ENCODE measurements at regions not wholly inside any gene's neighbourhood (a gene's known extent, or its start where the extent isn't known, plus 50 kb on each side); places are given as distances from the start of the nearest gene placed in this dataset.

- Mint-ChIP-seq H3K4me3 (no peak overlapping the region), H3K27me3 (peaks cover 60% of the 10 kb centered on the region), H3K27ac (no peak overlapping the region), H3K9me3 (peaks cover 4 to 34% (median 13%) of the 10 kb centered on the region in 7 donors), H3K4me1 (no peaks in the 10 kb centered on the region), H3K36me3 (no peaks in the 10 kb centered on the region)
- H3K4me1 ChIP-seq (ENCODE audit: control insufficient read depth, insufficient read depth, low read length, poor library complexity, severe bottlenecking): no peaks in the 10 kb centered on the region
- peaks cover 13 to 25% of the 10 kb centered on the region in 2 experiments for H3K9me3 ChIP-seq (ENCODE audit: control insufficient read depth in 2 of 2, low read length in 2 of 2)
- ATAC-seq (ENCODE audit: low read depth in 2 of 2): no peak
- no peak overlapping the region for H3K4me3 ChIP-seq (ENCODE audit: low read depth, low read length)
- peaks cover 29% of the 10 kb centered on the region for H3K27me3 ChIP-seq (ENCODE audit: control insufficient read depth, insufficient read depth, low read length)
- H3K27ac ChIP-seq (ENCODE audit: insufficient read depth, low read length, poor library complexity, severe bottlenecking): no peak overlapping the region
- H3K36me3 ChIP-seq (ENCODE audit: control insufficient read depth, insufficient read depth, low read length): no peaks in the 10 kb centered on the region
- no peak for DNase-seq
Observed at GRCh38 chr2:11060376-11061169, 94.7 kb upstream of the SLC66A3 start.

GRCh38 chr2:11065833-11066485 lies 89.3 kb upstream of the SLC66A3 start:
- Mint-ChIP-seq H3K27ac (no peak overlapping the region), H3K27me3 (peaks cover 39% of the 10 kb centered on the region), H3K4me1 (peaks cover 0 to 3% (median 1%) of the 10 kb centered on the region in 4 donors), H3K36me3 (no peaks in the 10 kb centered on the region), H3K9me3 (peaks cover 1 to 20% (median 2%) of the 10 kb centered on the region in 7 donors), H3K4me3 (no peak overlapping the region)
- peaks cover 14% of the 10 kb centered on the region for H3K27me3 ChIP-seq (ENCODE audit: control insufficient read depth, insufficient read depth, low read length)
- no peak overlapping the region for H3K27ac ChIP-seq (ENCODE audit: insufficient read depth, low read length, poor library complexity, severe bottlenecking)
- H3K4me3 ChIP-seq (ENCODE audit: low read depth, low read length): no peak overlapping the region
- ATAC-seq (ENCODE audit: low read depth in 2 of 2) (no peak), DNase-seq (no peak)
- H3K9me3 ChIP-seq (ENCODE audit: control insufficient read depth in 2 of 2, low read length in 2 of 2): peaks cover 3 to 12% of the 10 kb centered on the region in 2 experiments
- H3K4me1 ChIP-seq (ENCODE audit: control insufficient read depth, insufficient read depth, low read length, poor library complexity, severe bottlenecking): no peaks in the 10 kb centered on the region
- no peaks in the 10 kb centered on the region for H3K36me3 ChIP-seq (ENCODE audit: control insufficient read depth, insufficient read depth, low read length)

- H3K9me3 ChIP-seq (ENCODE audit: control insufficient read depth in 2 of 2, low read length in 2 of 2): no peaks in the 10 kb centered on the region
- Mint-ChIP-seq H3K4me3 (no peak overlapping the region), H3K27me3 (peaks cover 34% of the 10 kb centered on the region), H3K27ac (no peak overlapping the region), H3K4me1 (peaks cover 0 to 15% (median 11%) of the 10 kb centered on the region in 4 donors), H3K9me3 (peaks cover 0 to 13% (median 2%) of the 10 kb centered on the region in 7 donors), H3K36me3 (no peaks in the 10 kb centered on the region)
- H3K4me1 ChIP-seq (ENCODE audit: control insufficient read depth, insufficient read depth, low read length, poor library complexity, severe bottlenecking): peaks cover 7% of the 10 kb centered on the region
- H3K4me3 ChIP-seq (ENCODE audit: low read depth, low read length): no peak overlapping the region
- no peak for DNase-seq
- H3K27ac ChIP-seq (ENCODE audit: insufficient read depth, low read length, poor library complexity, severe bottlenecking): no peak overlapping the region
- no peak for ATAC-seq (ENCODE audit: low read depth in 2 of 2)
- no peaks in the 10 kb centered on the region for H3K36me3 ChIP-seq (ENCODE audit: control insufficient read depth, insufficient read depth, low read length)
- H3K27me3 ChIP-seq (ENCODE audit: control insufficient read depth, insufficient read depth, low read length): peaks cover 9% of the 10 kb centered on the region
Observed at GRCh38 chr2:11067221-11068078, 87.8 kb upstream of the SLC66A3 start.

GRCh38 chr2:11068079-11068741 lies 87.1 kb upstream of the SLC66A3 start:
- Mint-ChIP-seq H3K4me1 (peaks cover 0 to 22% (median 14%) of the 10 kb centered on the region in 4 donors), H3K9me3 (peaks cover 0 to 5% (median 2%) of the 10 kb centered on the region in 7 donors), H3K27me3 (peaks cover 32% of the 10 kb centered on the region), H3K4me3 (no peak overlapping the region), H3K27ac (no peak overlapping the region), H3K36me3 (no peaks in the 10 kb centered on the region)
- no peak for DNase-seq
- H3K27ac ChIP-seq (ENCODE audit: insufficient read depth, low read length, poor library complexity, severe bottlenecking): no peak overlapping the region
- no peaks in the 10 kb centered on the region for H3K9me3 ChIP-seq (ENCODE audit: control insufficient read depth in 2 of 2, low read length in 2 of 2)
- ATAC-seq (ENCODE audit: low read depth in 2 of 2): no peak
- H3K36me3 ChIP-seq (ENCODE audit: control insufficient read depth, insufficient read depth, low read length): no peaks in the 10 kb centered on the region
- peaks cover 14% of the 10 kb centered on the region for H3K4me1 ChIP-seq (ENCODE audit: control insufficient read depth, insufficient read depth, low read length, poor library complexity, severe bottlenecking)
- peaks cover 9% of the 10 kb centered on the region for H3K27me3 ChIP-seq (ENCODE audit: control insufficient read depth, insufficient read depth, low read length)
- no peak overlapping the region for H3K4me3 ChIP-seq (ENCODE audit: low read depth, low read length)

- Mint-ChIP-seq H3K27me3 (peaks cover 26% of the 10 kb centered on the region), H3K4me3 (no peak overlapping the region), H3K4me1 (peaks cover 2 to 22% (median 14%) of the 10 kb centered on the region in 4 donors), H3K36me3 (no peaks in the 10 kb centered on the region), H3K27ac (no peak overlapping the region), H3K9me3 (peaks cover 0 to 2% (median 0%) of the 10 kb centered on the region in 7 donors)
- ATAC-seq (ENCODE audit: low read depth in 2 of 2) (no peak), DNase-seq (no peak)
- H3K9me3 ChIP-seq (ENCODE audit: control insufficient read depth in 2 of 2, low read length in 2 of 2): no peaks in the 10 kb centered on the region
- H3K4me3 ChIP-seq (ENCODE audit: low read depth, low read length): no peak overlapping the region
- H3K36me3 ChIP-seq (ENCODE audit: control insufficient read depth, insufficient read depth, low read length): no peaks in the 10 kb centered on the region
- H3K4me1 ChIP-seq (ENCODE audit: control insufficient read depth, insufficient read depth, low read length, poor library complexity, severe bottlenecking): peaks cover 14% of the 10 kb centered on the region
- no peak overlapping the region for H3K27ac ChIP-seq (ENCODE audit: insufficient read depth, low read length, poor library complexity, severe bottlenecking)
- H3K27me3 ChIP-seq (ENCODE audit: control insufficient read depth, insufficient read depth, low read length): peaks cover 9% of the 10 kb centered on the region
Observed at GRCh38 chr2:11068856-11069526, 86.3 kb upstream of the SLC66A3 start.

- Histone ChIP-seq H3K27ac (ENCODE audit: insufficient read depth, low read length, poor library complexity, severe bottlenecking) (no peak overlapping the region), H3K4me1 (ENCODE audit: control insufficient read depth, insufficient read depth, low read length, poor library complexity, severe bottlenecking) (peaks cover 14% of the 10 kb centered on the region), H3K9me3 (ENCODE audit: control insufficient read depth in 2 of 2, low read length in 2 of 2) (no peaks in the 10 kb centered on the region), H3K27me3 (ENCODE audit: control insufficient read depth, insufficient read depth, low read length) (peaks cover 6% of the 10 kb centered on the region), H3K4me3 (ENCODE audit: low read depth, low read length) (no peak overlapping the region), H3K36me3 (ENCODE audit: control insufficient read depth, insufficient read depth, low read length) (no peaks in the 10 kb centered on the region)
- H3K9me3 Mint-ChIP-seq: peaks cover 0 to 2% (median 0%) of the 10 kb centered on the region in 7 donors
- ATAC-seq (ENCODE audit: low read depth in 2 of 2) (no peak), DNase-seq (no peak)
- H3K27me3 Mint-ChIP-seq: peaks cover 22% of the 10 kb centered on the region
- peak overlapping the region in 1 of 3 donors; percentile 22 for H3K27ac Mint-ChIP-seq
- H3K4me1 Mint-ChIP-seq: peaks cover 2 to 22% (median 14%) of the 10 kb centered on the region in 4 donors
- no peak overlapping the region for H3K4me3 Mint-ChIP-seq
- no peaks in the 10 kb centered on the region for H3K36me3 Mint-ChIP-seq
Observed at GRCh38 chr2:11069566-11070185, 85.6 kb upstream of the SLC66A3 start.
